Ovary (tissue), 3 donors: ENCODE measurements at regions not wholly inside any gene's neighbourhood (a gene's known extent, or its start where the extent isn't known, plus 50 kb on each side); places are given as distances from the start of the nearest gene placed in this dataset.

ENCODE experiments used
- EP300 ChIP-seq: sonication (generic); formaldehyde crosslinking; IDR thresholded peaks from one replicate; pipeline ENCODE4 v1.6.1; 2017; ENCODE audit warnings: antibody characterized with exemption
- POLR2A ChIP-seq: fragments of 450-650 bp; IDR thresholded peaks from one replicate; pipeline ENCODE4 v1.6.1; 2017; ENCODE audit warnings: antibody characterized with exemption, mild to moderate bottlenecking, moderate library complexity
- TF ChIP-seq, protein P1 (sequence below), 3 donors: fragments of 450-650 bp in 2 of 3; fragments of 200-600 bp in 1 of 3; IDR thresholded peaks; one replicate each; pipeline versions ENCODE4 v1.5.1 to v1.8.0; 2016 to 2022; ENCODE audit warnings: antibody characterized with exemption in 3 of 3, mild to moderate bottlenecking in 1 of 3
- donor health status: DM: no; HTN: no; CAD: no.

- TF ChIP-seq, protein P1, sequence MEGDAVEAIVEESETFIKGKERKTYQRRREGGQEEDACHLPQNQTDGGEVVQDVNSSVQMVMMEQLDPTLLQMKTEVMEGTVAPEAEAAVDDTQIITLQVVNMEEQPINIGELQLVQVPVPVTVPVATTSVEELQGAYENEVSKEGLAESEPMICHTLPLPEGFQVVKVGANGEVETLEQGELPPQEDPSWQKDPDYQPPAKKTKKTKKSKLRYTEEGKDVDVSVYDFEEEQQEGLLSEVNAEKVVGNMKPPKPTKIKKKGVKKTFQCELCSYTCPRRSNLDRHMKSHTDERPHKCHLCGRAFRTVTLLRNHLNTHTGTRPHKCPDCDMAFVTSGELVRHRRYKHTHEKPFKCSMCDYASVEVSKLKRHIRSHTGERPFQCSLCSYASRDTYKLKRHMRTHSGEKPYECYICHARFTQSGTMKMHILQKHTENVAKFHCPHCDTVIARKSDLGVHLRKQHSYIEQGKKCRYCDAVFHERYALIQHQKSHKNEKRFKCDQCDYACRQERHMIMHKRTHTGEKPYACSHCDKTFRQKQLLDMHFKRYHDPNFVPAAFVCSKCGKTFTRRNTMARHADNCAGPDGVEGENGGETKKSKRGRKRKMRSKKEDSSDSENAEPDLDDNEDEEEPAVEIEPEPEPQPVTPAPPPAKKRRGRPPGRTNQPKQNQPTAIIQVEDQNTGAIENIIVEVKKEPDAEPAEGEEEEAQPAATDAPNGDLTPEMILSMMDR (IDR thresholded peaks at IDR 0.05) = no peak
- TF ChIP-seq POLR2A = no peak
- no peak for TF ChIP-seq EP300
Observed at GRCh38 chr10:14413523-14413922, 82.8 kb upstream of the FRMD4A start.
